ENCODE measurements at regions not wholly inside any gene's neighbourhood (a gene's known extent, or its start where the extent isn't known, plus 50 kb on each side); places are given as distances from the start of the nearest gene placed in this dataset.
"Not testable (repeated sequence)": the region's sequence is repeated elsewhere in the genome, so short reads cannot be mapped to it uniquely, and the experiment has no call there.

DNA sequence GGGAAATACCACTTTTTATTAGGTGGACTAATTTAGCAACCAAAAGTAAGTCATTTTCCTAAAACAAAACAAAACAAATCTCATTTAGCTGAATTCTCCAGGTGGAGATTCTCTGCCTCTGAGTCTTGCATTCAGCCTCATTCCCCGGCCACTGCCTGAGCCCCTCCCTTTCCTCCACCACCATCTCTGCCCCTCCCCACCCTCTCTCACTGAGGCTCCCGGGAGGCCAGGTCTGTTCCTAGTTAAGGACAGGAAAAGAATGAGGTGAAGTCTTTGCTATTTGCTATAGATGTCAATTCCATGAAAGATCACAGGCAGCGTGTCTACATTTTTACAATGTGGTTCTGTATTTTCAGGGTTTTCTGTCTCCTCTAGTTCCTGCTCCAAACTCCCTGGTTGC, 83.0 kb upstream of the SOX11 start:
- TF ChIP-seq, protein P1, sequence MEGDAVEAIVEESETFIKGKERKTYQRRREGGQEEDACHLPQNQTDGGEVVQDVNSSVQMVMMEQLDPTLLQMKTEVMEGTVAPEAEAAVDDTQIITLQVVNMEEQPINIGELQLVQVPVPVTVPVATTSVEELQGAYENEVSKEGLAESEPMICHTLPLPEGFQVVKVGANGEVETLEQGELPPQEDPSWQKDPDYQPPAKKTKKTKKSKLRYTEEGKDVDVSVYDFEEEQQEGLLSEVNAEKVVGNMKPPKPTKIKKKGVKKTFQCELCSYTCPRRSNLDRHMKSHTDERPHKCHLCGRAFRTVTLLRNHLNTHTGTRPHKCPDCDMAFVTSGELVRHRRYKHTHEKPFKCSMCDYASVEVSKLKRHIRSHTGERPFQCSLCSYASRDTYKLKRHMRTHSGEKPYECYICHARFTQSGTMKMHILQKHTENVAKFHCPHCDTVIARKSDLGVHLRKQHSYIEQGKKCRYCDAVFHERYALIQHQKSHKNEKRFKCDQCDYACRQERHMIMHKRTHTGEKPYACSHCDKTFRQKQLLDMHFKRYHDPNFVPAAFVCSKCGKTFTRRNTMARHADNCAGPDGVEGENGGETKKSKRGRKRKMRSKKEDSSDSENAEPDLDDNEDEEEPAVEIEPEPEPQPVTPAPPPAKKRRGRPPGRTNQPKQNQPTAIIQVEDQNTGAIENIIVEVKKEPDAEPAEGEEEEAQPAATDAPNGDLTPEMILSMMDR (IDR thresholded peaks at IDR 0.05; ENCODE audit: control insufficient read depth, insufficient read depth, low read depth, low read length, missing control alignments) = no peak
- DNase-seq (ENCODE audit: low read depth) = no peak

DNA sequence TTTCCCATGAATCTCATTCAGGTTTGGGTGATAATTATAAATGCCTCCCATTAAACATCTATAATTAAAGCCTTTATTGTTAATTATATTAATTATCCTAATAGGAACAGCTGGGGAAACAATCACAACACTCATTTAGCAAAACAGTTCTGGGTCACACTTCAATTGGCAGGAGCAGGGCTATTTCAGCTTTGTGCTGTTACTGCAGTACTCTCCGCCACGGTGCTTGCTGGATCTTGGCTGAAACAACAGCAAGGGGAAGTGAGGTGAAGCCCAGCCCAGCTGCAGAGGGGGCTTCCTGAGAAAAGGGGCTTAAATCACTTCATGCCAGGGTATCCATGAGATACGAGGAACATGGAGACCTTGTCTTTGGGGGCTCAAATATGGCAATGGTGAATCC, 79.5 kb upstream of the SOX11 start:
- no peak for DNase-seq (ENCODE audit: low read depth)
- H3K4me3 ChIP-seq (ENCODE audit: control insufficient read depth, low read depth, low read length) = no peak overlapping the region
- TF ChIP-seq, protein P1 (IDR thresholded peaks at IDR 0.05; ENCODE audit: control insufficient read depth, insufficient read depth, low read depth, low read length, missing control alignments) = no peak

More for the DNA sequence above, 83.0 kb upstream of the SOX11 start:
- H3K4me3 ChIP-seq (ENCODE audit: control insufficient read depth, low read depth, low read length) = no peak overlapping the region

DNA sequence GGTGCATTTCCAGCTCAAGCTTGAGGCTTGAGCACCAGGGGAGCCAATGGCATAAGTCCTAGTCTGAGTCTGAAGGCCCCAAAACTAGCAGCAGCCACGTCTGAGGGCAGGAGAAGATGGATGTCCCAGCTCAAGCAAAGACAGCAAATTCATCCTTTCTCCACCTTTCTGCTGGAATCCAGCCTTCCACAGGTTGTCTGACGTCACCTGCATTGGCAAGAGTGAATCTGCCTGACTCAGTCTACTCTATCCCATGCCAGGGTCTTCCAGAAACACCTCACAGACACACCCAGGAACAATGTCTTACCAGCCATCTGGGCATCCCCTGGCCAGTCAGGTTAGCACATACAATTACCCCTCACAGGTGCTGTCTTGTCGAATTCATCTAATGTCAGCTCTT, 76.2 kb upstream of the SOX11 start:
- DNase-seq (ENCODE audit: low read depth) = no peak
- H3K4me3 ChIP-seq (ENCODE audit: control insufficient read depth, low read depth, low read length) = no peak overlapping the region
- TF ChIP-seq, protein P1 (IDR thresholded peaks at IDR 0.05; ENCODE audit: control insufficient read depth, insufficient read depth, low read depth, low read length, missing control alignments) = no peak

DNA sequence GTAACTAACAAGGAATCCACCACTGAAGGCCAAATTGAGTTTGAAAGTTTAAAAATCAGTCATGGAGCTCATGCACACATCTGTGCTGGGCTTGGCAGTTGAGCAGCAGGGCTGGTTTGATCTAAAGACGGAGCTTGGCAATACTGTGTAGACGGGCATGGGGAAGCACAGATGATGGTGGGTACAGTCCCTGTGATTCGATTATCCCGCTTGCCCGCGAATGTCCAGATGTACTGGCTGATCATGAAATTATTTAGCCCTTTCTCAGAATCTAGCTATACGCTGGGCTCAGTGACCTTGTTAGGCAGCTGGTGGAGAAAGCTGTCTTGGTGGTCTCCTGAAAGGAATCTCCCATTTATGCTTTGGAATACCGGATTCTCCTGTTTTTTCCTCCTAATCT, 74.8 kb upstream of the SOX11 start:
- DNase-seq (ENCODE audit: low read depth) = no peak
- TF ChIP-seq, protein P1 (IDR thresholded peaks at IDR 0.05; ENCODE audit: control insufficient read depth, insufficient read depth, low read depth, low read length, missing control alignments) = no peak
- no peak overlapping the region for H3K4me3 ChIP-seq (ENCODE audit: control insufficient read depth, low read depth, low read length)

DNA sequence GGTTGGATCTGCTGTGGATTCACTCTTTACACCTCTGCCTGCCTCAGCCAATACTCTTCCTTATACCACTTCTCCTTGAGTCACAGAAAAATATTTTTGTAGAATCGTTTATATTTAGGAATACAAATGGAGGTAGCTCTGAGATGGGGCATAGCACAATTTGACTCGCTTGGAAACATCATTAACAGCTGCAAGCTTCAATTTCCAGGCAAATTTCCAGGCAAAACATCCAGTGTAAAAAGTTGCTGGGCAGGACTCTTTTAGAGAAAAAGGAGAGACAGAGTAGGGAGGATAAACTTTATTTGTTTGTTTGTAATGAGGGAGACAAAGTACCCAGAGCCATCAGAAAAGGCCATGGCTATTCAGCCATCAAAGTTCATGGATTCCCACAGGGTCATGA, 74.4 kb upstream of the SOX11 start:
- TF ChIP-seq, protein P1 (IDR thresholded peaks at IDR 0.05; ENCODE audit: control insufficient read depth, insufficient read depth, low read depth, low read length, missing control alignments) = no peak
- no peak overlapping the region for H3K4me3 ChIP-seq (ENCODE audit: control insufficient read depth, low read depth, low read length)
- DNase-seq (ENCODE audit: low read depth) = no peak

DNA sequence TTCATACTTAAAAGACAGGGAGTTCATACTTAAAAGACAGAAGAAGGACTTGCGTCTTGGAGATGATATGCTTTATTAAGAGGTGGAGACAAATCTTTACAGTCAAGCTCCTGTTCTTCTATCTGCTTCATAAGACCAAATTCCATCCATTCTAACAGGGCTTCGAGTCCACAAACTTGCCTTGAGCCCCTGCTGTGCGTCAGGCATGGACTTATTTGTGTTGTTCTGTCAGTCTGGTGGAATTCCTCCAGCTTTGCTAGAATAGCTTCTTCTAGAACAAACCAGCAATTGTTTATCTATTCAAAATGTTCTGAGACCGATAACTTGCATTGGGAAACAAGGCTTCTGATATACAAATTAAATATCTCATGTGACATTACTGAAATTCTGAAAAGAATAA, 73.9 kb upstream of the SOX11 start:
- DNase-seq (ENCODE audit: low read depth) = no peak
- H3K4me3 ChIP-seq (ENCODE audit: control insufficient read depth, low read depth, low read length) = no peak overlapping the region
- TF ChIP-seq, protein P1 (IDR thresholded peaks at IDR 0.05; ENCODE audit: control insufficient read depth, insufficient read depth, low read depth, low read length, missing control alignments) = no peak

DNA sequence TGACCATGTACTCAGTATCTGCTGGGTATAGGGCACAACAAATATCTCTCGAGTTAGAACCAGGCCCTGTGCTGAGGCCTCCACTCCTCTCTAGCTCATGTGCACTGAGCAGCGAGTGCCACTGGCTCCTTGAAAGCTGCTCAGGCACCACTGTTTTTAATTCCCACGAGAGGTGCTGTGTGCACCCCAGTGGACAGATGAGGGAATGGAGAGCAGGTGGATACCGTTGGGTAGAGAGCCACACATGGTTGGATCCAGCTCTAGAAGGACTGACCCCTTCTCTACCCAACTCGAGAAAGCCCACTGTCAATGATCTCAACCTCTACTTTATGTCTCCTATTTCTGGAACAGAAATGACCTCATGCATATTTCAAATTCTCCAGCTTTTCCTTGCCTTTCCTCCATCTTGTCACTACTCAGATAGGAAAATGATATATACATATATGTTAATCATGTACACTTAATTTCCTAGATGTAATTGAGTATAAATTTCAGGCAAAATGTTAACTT, 66.6 kb upstream of the SOX11 start:
- DNase-seq (ENCODE audit: low read depth) = not testable (repeated sequence)

DNA sequence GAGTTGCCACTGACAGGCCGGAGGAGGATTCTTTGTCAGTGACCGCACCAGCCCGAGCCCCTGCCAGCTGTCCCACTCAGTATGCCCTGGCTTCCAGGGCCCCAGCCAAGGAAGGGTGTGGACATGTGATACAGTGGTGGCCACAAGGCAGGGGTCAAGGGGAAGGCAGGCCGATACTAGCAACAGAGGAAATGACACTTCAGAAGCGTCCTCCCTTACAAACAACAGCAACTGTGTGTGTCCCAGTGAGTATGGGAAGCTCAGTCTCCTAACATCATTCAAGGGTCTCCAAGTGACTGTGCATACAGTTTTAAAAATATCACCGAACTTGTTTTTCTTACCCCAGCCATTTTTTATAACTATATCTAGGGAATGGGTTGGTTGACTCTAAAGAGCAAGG, 63.7 kb upstream of the SOX11 start:
- H3K4me3 ChIP-seq (ENCODE audit: control insufficient read depth, low read depth, low read length); DNase-seq (ENCODE audit: low read depth): not testable (repeated sequence)

More for the DNA sequence above, 66.6 kb upstream of the SOX11 start:
- H3K4me3 ChIP-seq (ENCODE audit: control insufficient read depth, low read depth, low read length) = not testable (repeated sequence)

DNA sequence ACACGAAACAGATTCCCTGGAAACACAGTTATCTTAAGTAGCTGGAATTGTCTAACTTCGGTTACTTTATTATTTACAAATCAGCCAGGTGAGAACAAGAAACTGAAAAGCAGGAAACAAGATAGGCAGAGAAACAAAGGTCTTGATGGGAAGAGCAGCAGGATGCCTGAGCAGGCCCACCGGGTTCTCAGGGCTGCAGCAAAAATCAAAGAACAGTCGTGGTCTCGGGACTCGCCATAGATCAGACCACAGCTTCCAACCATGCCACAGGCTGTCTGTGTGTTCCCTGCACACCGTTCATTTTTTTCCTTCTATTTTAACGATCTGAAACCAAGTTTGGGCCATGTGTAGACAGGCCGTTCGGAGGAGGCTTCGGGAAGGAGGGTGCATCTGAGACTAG, 62.7 kb upstream of the SOX11 start:
- H3K4me3 ChIP-seq (ENCODE audit: control insufficient read depth, low read depth, low read length); DNase-seq (ENCODE audit: low read depth): not testable (repeated sequence)

DNA sequence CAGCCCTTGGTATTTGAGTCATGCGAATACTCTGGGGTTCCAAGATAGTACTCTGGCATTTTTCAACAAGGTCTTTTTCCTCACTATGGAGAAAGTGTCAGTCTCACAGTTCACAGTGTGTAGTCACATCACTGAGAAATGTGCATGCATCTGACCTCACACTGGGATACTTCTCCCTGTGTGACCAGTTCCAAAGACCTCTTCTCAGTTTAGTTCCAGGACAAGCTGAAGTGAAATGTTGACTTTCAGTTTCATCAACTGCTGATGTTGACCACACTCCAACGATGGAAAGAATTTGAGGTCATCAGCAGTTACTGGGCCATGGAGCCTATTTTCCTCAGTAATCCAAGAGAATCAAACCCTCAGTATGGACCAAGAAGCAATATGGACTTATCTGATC, 55.1 kb upstream of the SOX11 start:
- DNase-seq (ENCODE audit: low read depth); H3K4me3 ChIP-seq (ENCODE audit: control insufficient read depth, low read depth, low read length): not testable (repeated sequence)
